ENCODE measurements at regions not wholly inside any gene's neighbourhood (a gene's known extent, or its start where the extent isn't known, plus 50 kb on each side); places are given as distances from the start of the nearest gene placed in this dataset.

- no peak for TF ChIP-seq ZFX (IDR thresholded peaks at IDR 0.05; ENCODE audit: borderline replicate concordance)
- H3K27ac ChIP-seq, result no peak overlapping the region
Measured at GRCh38 chr16:55046916-55047315, 116.3 kb downstream of the IRX5 start.

GRCh38 chr16:55047331-55047730 is 116.7 kb downstream of the IRX5 start:
- no peak overlapping the region for H3K27ac ChIP-seq
- no peak for TF ChIP-seq ZFX (IDR thresholded peaks at IDR 0.05; ENCODE audit: borderline replicate concordance)
- TF ChIP-seq CTCF (IDR thresholded peaks at IDR 0.05), result no peak

GRCh38 chr16:55047903-55048497 is 117.3 kb downstream of the IRX5 start:
- H3K27ac ChIP-seq, result no peak overlapping the region
- TF ChIP-seq CTCF (IDR thresholded peaks at IDR 0.05) (no peak), ZFX (IDR thresholded peaks at IDR 0.05; ENCODE audit: borderline replicate concordance) (no peak)

GRCh38 chr16:55048745-55049144 is 118.1 kb downstream of the IRX5 start:
- no peak for TF ChIP-seq ZFX (IDR thresholded peaks at IDR 0.05; ENCODE audit: borderline replicate concordance)
- TF ChIP-seq CTCF (IDR thresholded peaks at IDR 0.05), result no peak
- no peak overlapping the region for H3K27ac ChIP-seq

GRCh38 chr16:55051571-55052347 is 121.1 kb downstream of the IRX5 start:
- no peak overlapping the region for H3K27ac ChIP-seq
- TF ChIP-seq CTCF (IDR thresholded peaks at IDR 0.05), result no peak
- TF ChIP-seq ZFX (IDR thresholded peaks at IDR 0.05; ENCODE audit: borderline replicate concordance), result no peak

GRCh38 chr16:55052348-55052734 is 121.7 kb downstream of the IRX5 start:
- TF ChIP-seq ZFX (IDR thresholded peaks at IDR 0.05; ENCODE audit: borderline replicate concordance), result no peak
- TF ChIP-seq CTCF (IDR thresholded peaks at IDR 0.05), result no peak
- H3K27ac ChIP-seq, result no peak overlapping the region

- H3K27ac ChIP-seq, result no peak overlapping the region
- TF ChIP-seq CTCF (IDR thresholded peaks at IDR 0.05) (no peak), ZFX (IDR thresholded peaks at IDR 0.05; ENCODE audit: borderline replicate concordance) (no peak)
Measured at GRCh38 chr16:55052741-55053415, 122.2 kb downstream of the IRX5 start.

All from 22Rv1 (cell line).